Tibial nerve (tissue), 4 donors: ENCODE measurements at regions not wholly inside any gene's neighbourhood (a gene's known extent, or its start where the extent isn't known, plus 50 kb on each side); places are given as distances from the start of the nearest gene placed in this dataset.

ENCODE experiments used
- DNase-seq, 2 donors: peaks; one replicate each; pipeline ENCODE4 v3.0.0-alpha.2; 2019; ENCODE audit warnings: low spot score in 2 of 2
- H3K27ac ChIP-seq, 4 donors: fragments of 200-600 bp; sonication (generic) in 3 of 4; one replicate each; pipeline ENCODE4 v1.5.1; 2017 to 2019; ENCODE audit warnings: mild to moderate bottlenecking in 1 of 4
- H3K27me3 ChIP-seq, 2 donors: fragments of 200-600 bp; sonication (generic) in 1 of 2; one replicate each; pipeline versions ENCODE4 v1.5.1 to v1.6.0; 2017 to 2019
- H3K36me3 ChIP-seq, 3 donors: fragments of 200-600 bp; sonication (generic); one replicate each; pipeline ENCODE4 v1.5.1; 2018 to 2019
- H3K4me1 ChIP-seq, 4 donors: fragments of 200-600 bp; sonication (generic) in 3 of 4; one replicate each; pipeline ENCODE4 v1.5.1; 2017 to 2019
- H3K4me3 ChIP-seq, 4 donors: fragments of 200-600 bp; sonication (generic) in 3 of 4; one replicate each; pipeline ENCODE4 v1.5.1; 2017 to 2019; ENCODE audit warnings: mild to moderate bottlenecking in 1 of 4, moderate library complexity in 1 of 4
- H3K9me3 ChIP-seq, 4 donors: fragments of 200-600 bp; sonication (generic) in 3 of 4; one replicate each; pipeline ENCODE4 v1.5.1; 2017 to 2019
- EP300 ChIP-seq, 2 donors: sonication (generic); formaldehyde crosslinking; IDR thresholded peaks; one replicate each; pipeline ENCODE4 v1.6.1; 2017; ENCODE audit warnings: antibody characterized with exemption in 2 of 2, mild to moderate bottlenecking in 1 of 2
- POLR2A ChIP-seq, 2 donors: fragments of 450-650 bp; IDR thresholded peaks; one replicate each; pipeline ENCODE4 v1.6.1; 2017; ENCODE audit warnings: antibody characterized with exemption in 2 of 2, mild to moderate bottlenecking in 2 of 2, moderate library complexity in 2 of 2
- WGBS, 2 donors: methylation state at CpG; one replicate each; pipeline ENCODE4 v1.1.5; 2018; 5-methylcytosine and 5-hydroxymethylcytosine counted together
- TF ChIP-seq, protein P1 (sequence below), 5 experiments: fragments of 200-600 bp in 3 of 5; fragments of 450-650 bp in 2 of 5; sonication (generic) in 3 of 5; IDR thresholded peaks; one replicate each; pipeline ENCODE4 v1.5.1; 2016 to 2019; ENCODE audit warnings: antibody characterized with exemption in 5 of 5, mild to moderate bottlenecking in 3 of 5, moderate library complexity in 2 of 5

DNA sequence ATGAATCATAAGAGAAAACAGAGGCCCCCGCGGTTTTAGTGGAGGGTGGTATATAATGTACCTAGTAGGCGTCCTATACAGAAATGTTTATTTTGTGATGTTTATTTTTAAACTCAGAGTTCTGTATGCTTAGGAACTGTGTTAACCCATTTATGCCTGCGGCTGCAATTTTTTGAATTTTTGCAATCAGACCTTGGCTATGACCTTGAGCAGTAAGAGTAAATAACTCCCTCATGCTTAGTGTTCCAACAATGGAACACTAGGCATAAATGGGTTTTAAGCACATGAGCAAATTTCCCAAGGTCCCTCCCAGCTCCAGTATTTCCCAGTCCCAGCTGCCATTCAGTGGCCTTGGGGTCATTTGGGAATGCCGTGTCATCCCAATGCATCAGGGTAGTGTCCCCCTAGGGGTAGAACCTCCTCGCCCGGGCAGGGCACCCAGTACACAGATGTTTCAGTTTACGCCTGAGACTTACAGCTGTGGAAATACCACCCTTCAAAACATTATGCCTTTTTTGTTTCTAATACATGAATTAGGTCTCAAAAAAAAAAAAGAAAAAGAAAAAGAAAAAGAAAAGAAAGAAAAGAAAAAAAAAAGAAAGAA, 605.8 kb upstream of the CDH11 start:
- no peak for DNase-seq
- TF ChIP-seq, protein P1, sequence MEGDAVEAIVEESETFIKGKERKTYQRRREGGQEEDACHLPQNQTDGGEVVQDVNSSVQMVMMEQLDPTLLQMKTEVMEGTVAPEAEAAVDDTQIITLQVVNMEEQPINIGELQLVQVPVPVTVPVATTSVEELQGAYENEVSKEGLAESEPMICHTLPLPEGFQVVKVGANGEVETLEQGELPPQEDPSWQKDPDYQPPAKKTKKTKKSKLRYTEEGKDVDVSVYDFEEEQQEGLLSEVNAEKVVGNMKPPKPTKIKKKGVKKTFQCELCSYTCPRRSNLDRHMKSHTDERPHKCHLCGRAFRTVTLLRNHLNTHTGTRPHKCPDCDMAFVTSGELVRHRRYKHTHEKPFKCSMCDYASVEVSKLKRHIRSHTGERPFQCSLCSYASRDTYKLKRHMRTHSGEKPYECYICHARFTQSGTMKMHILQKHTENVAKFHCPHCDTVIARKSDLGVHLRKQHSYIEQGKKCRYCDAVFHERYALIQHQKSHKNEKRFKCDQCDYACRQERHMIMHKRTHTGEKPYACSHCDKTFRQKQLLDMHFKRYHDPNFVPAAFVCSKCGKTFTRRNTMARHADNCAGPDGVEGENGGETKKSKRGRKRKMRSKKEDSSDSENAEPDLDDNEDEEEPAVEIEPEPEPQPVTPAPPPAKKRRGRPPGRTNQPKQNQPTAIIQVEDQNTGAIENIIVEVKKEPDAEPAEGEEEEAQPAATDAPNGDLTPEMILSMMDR (IDR thresholded peaks at IDR 0.05): no peak
- TF ChIP-seq POLR2A (IDR thresholded peaks at IDR 0.05) (no peak), EP300 (IDR thresholded peaks at IDR 0.05) (no peak)
- 47 to 51% methylated on average over 8 of the region's 8 CpGs for WGBS, 2 donors
- Histone ChIP-seq H3K4me1 (peaks cover 0 to 29% (median 2%) of the 10 kb centered on the region in 4 donors), H3K27ac (no peak overlapping the region), H3K9me3 (peaks cover 0 to 7% (median 0%) of the 10 kb centered on the region in 4 donors), H3K27me3 (no peaks in the 10 kb centered on the region), H3K4me3 (no peak overlapping the region), H3K36me3 (no peaks in the 10 kb centered on the region)

DNA sequence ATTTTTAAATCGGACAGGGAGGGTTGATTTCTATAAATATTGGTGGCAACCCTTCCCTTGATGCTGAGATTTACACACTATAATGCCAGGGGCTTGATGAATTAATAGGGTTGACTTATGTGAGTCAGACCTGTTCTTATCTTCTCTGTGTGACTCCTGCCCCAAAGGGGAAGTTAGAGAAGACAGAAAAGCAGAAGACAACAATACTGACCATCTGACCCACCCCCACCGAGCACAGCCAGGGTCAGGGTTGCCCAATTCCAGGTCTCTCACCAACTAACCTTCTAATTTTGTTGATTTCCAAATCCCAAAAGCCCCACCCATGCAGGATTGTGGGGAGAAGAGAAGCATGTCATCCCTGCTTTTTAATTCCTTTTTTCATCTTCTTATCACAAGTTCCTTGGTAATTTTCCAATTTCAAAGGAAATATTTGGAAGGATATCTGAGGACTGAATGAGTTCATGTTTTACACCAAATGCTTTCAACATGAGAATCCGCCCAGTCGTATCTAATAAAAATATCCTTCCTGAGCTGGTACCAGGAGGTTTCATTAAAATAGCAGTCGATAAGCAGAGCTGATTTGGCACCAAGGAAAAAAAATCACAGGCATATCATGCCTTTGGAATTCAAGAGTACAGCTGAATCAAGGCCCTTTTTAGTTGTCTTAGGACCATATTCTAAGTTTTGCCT, 603.4 kb upstream of the CDH11 start:
- Histone ChIP-seq H3K4me3 (no peak overlapping the region), H3K36me3 (no peaks in the 10 kb centered on the region), H3K4me1 (peaks cover 0 to 29% (median 2%) of the 10 kb centered on the region in 4 donors), H3K27ac (no peak overlapping the region), H3K27me3 (no peaks in the 10 kb centered on the region), H3K9me3 (peaks cover 0 to 7% (median 0%) of the 10 kb centered on the region in 4 donors)
- no peak for TF ChIP-seq POLR2A (IDR thresholded peaks at IDR 0.05)
- TF ChIP-seq, protein P1 (IDR thresholded peaks at IDR 0.05): no peak
- no peak for TF ChIP-seq EP300 (IDR thresholded peaks at IDR 0.05)
- WGBS, 2 donors: 57 to 60% methylated on average over 5 of the region's 5 CpGs
- DNase-seq: no peak

DNA sequence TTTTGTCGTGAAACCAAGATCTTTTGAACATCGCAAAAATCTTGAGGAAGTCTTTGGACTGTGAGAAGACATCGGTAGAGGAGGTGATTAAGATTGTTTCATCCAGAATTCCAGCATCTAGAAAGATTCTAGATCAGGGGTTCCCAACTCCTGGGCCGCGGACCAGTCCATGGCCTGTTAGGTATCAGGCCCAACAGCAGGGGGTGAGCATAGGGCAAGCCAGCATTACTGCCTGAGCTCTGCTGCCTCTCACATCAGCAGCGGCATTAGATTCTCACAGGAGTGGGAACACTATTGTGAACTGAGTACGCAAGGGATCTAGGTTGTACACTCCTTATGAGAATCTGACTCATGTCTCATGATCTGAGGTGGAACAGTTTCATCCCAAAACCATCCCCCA, 600.6 kb upstream of the CDH11 start:
- no peak for DNase-seq
- no peak overlapping the region for H3K4me3 ChIP-seq
- H3K27ac ChIP-seq: no peak overlapping the region
- whole genome bisulfite sequencing, 2 donors: 94 to 95% methylated on average over 7 of the region's 7 CpGs
- TF ChIP-seq, protein P1 (IDR thresholded peaks at IDR 0.05): no peak
- TF ChIP-seq POLR2A (IDR thresholded peaks at IDR 0.05) (no peak), EP300 (IDR thresholded peaks at IDR 0.05) (no peak)
- no peaks in the 10 kb centered on the region for H3K9me3 ChIP-seq
- no peaks in the 10 kb centered on the region for H3K36me3 ChIP-seq
- peaks cover 0 to 17% (median 2%) of the 10 kb centered on the region in 4 donors for H3K4me1 ChIP-seq
- no peaks in the 10 kb centered on the region for H3K27me3 ChIP-seq

DNA sequence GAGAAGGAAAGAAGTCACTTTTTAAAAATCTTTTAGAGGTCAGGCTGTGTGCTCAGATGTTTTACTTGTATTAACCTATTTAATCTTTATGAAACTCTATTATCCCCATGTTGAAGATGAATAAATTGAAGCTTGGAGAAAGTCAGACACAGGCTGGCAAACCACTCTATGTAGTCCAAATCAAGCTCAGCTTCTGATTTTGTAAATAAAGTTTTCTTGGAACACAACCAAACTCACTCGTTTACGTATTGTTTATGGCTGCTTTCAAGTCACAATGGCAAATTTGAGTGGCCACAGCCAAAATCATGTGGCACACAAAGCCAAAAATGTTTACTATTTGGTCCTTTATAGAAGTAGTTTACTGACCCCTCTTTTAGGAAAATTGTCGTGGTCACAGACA, 596.0 kb upstream of the CDH11 start:
- Histone ChIP-seq H3K36me3 (no peaks in the 10 kb centered on the region), H3K27me3 (no peaks in the 10 kb centered on the region), H3K4me3 (no peak overlapping the region), H3K9me3 (no peaks in the 10 kb centered on the region), H3K4me1 (no peaks in the 10 kb centered on the region), H3K27ac (no peak overlapping the region)
- WGBS, 2 donors: 67 to 71% methylated on average over 3 of the region's 3 CpGs
- no peak for DNase-seq
- TF ChIP-seq POLR2A (IDR thresholded peaks at IDR 0.05): no peak
- no peak for TF ChIP-seq EP300 (IDR thresholded peaks at IDR 0.05)
- TF ChIP-seq, protein P1 (IDR thresholded peaks at IDR 0.05): no peak
